ENCODE measurements at regions not wholly inside any gene's neighbourhood (a gene's known extent, or its start where the extent isn't known, plus 50 kb on each side); places are given as distances from the start of the nearest gene placed in this dataset.

- no peaks in the 10 kb centered on the region for H3K36me3 ChIP-seq (replicated peaks; ENCODE audit: insufficient read depth, low read length)
- no peak for DNase-seq
- no peaks in the 10 kb centered on the region for H3K4me1 ChIP-seq (ENCODE audit: low read length)
- no peak overlapping the region for H2AFZ ChIP-seq (ENCODE audit: low read length)
- H3K4me2 ChIP-seq (ENCODE audit: low read depth, low read length), result no peak overlapping the region
- TF ChIP-seq EZH2phosphoT487 (IDR thresholded peaks at IDR 0.05; ENCODE audit: low read length) (no peak), CTCF (IDR thresholded peaks at IDR 0.05; ENCODE audit: low read length) (no peak), EZH2 (optimal IDR thresholded peaks at IDR 0.05; ENCODE audit: low read depth, low read length) (no peak)
- no peak overlapping the region for H3K4me3 ChIP-seq (ENCODE audit: low read length)
- no peaks in the 10 kb centered on the region for H3K27me3 ChIP-seq (replicated peaks; ENCODE audit: insufficient read depth, low read length)
- H3K9ac ChIP-seq (ENCODE audit: low read length), result no peak overlapping the region
- H3F3A ChIP-seq (ENCODE audit: insufficient read depth, low read length), result no peaks in the 10 kb centered on the region
- no peak overlapping the region for H3K27ac ChIP-seq (ENCODE audit: low read length)
- no peaks in the 10 kb centered on the region for H3K79me2 ChIP-seq (ENCODE audit: low read length)
- H3K9me2 ChIP-seq (replicated peaks; ENCODE audit: insufficient read depth, low read length), result no peaks in the 10 kb centered on the region
- no peaks in the 10 kb centered on the region for H4K20me1 ChIP-seq (ENCODE audit: insufficient read depth, low read length)
- H3K9me3 ChIP-seq (replicated peaks; ENCODE audit: insufficient read depth, low read length), result no peaks in the 10 kb centered on the region
Observed at GRCh38 chr6:14593286-14593685, 475.7 kb downstream of the CD83 start.

- no peaks in the 10 kb centered on the region for H3K9me3 ChIP-seq (replicated peaks; ENCODE audit: insufficient read depth, low read length)
- H3K4me3 ChIP-seq (ENCODE audit: low read length), result no peak overlapping the region
- H3K79me2 ChIP-seq (ENCODE audit: low read length), result no peaks in the 10 kb centered on the region
- H3K4me2 ChIP-seq (ENCODE audit: low read depth, low read length), result no peak overlapping the region
- no peak overlapping the region for H2AFZ ChIP-seq (ENCODE audit: low read length)
- no peaks in the 10 kb centered on the region for H4K20me1 ChIP-seq (ENCODE audit: insufficient read depth, low read length)
- no peak for DNase-seq
- H3F3A ChIP-seq (ENCODE audit: insufficient read depth, low read length), result no peaks in the 10 kb centered on the region
- TF ChIP-seq CTCF (IDR thresholded peaks at IDR 0.05; ENCODE audit: low read length) (no peak), EZH2phosphoT487 (IDR thresholded peaks at IDR 0.05; ENCODE audit: low read length) (no peak), EZH2 (optimal IDR thresholded peaks at IDR 0.05; ENCODE audit: low read depth, low read length) (no peak)
- no peak overlapping the region for H3K9ac ChIP-seq (ENCODE audit: low read length)
- H3K9me2 ChIP-seq (replicated peaks; ENCODE audit: insufficient read depth, low read length), result no peaks in the 10 kb centered on the region
- no peaks in the 10 kb centered on the region for H3K36me3 ChIP-seq (replicated peaks; ENCODE audit: insufficient read depth, low read length)
- no peaks in the 10 kb centered on the region for H3K4me1 ChIP-seq (ENCODE audit: low read length)
- no peak overlapping the region for H3K27ac ChIP-seq (ENCODE audit: low read length)
- H3K27me3 ChIP-seq (replicated peaks; ENCODE audit: insufficient read depth, low read length), result no peaks in the 10 kb centered on the region
Observed at GRCh38 chr6:14595751-14596150, 478.2 kb downstream of the CD83 start.

GRCh38 chr6:14596410-14596809 is 478.8 kb downstream of the CD83 start:
- Histone ChIP-seq H2AFZ (ENCODE audit: low read length) (no peak overlapping the region), H3K27me3 (replicated peaks; ENCODE audit: insufficient read depth, low read length) (no peaks in the 10 kb centered on the region), H4K20me1 (ENCODE audit: insufficient read depth, low read length) (no peaks in the 10 kb centered on the region), H3K4me1 (ENCODE audit: low read length) (no peaks in the 10 kb centered on the region), H3K4me2 (ENCODE audit: low read depth, low read length) (no peak overlapping the region), H3K27ac (ENCODE audit: low read length) (no peak overlapping the region), H3F3A (ENCODE audit: insufficient read depth, low read length) (no peaks in the 10 kb centered on the region), H3K9me3 (replicated peaks; ENCODE audit: insufficient read depth, low read length) (no peaks in the 10 kb centered on the region), H3K36me3 (replicated peaks; ENCODE audit: insufficient read depth, low read length) (no peaks in the 10 kb centered on the region), H3K9me2 (replicated peaks; ENCODE audit: insufficient read depth, low read length) (no peaks in the 10 kb centered on the region), H3K79me2 (ENCODE audit: low read length) (no peaks in the 10 kb centered on the region), H3K4me3 (ENCODE audit: low read length) (no peak overlapping the region), H3K9ac (ENCODE audit: low read length) (no peak overlapping the region)
- DNase-seq, result no peak
- TF ChIP-seq EZH2 (optimal IDR thresholded peaks at IDR 0.05; ENCODE audit: low read depth, low read length), result no peak
- no peak for TF ChIP-seq EZH2phosphoT487 (IDR thresholded peaks at IDR 0.05; ENCODE audit: low read length)
- no peak for TF ChIP-seq CTCF (IDR thresholded peaks at IDR 0.05; ENCODE audit: low read length)

Data from MM.1S (cell line).